T-cell (primary cell): ENCODE measurements at regions not wholly inside any gene's neighbourhood (a gene's known extent, or its start where the extent isn't known, plus 50 kb on each side); places are given as distances from the start of the nearest gene placed in this dataset.

Experiments
- ATAC-seq, 4 experiments: fragments of 200-7000 bp in 3 of 4; fragments of 150-1000 bp in 1 of 4; cut with Tn5 transposase; replicated peaks in 1 of 4; 1 replicate in 3 of 4; 2 replicates in 1 of 4; pipeline ENCODE4 v1.10.0; 2021; ENCODE audit warnings: moderate library complexity in 3 of 4, mild to moderate bottlenecking in 2 of 4, moderate number of reproducible peaks in 1 of 4
- CTCF ChIA-PET, 2 donors: fragments of 300-600 bp; sonication (Branson Sonifier 250); formaldehyde crosslinking; loops; one replicate each; lab custom pipeline; 2022; ENCODE audit warnings: antibody characterized with exemption in 2 of 2; lab: Charles Lee
- POLR2A ChIA-PET, 2 donors: fragments of 300-600 bp; sonication (Branson Sonifier 250); formaldehyde crosslinking; loops; one replicate each; lab custom pipeline; 2022; ENCODE audit warnings: antibody characterized with exemption in 2 of 2; lab: Charles Lee
- DNase-seq, 35 experiments: peaks; one replicate each; pipeline versions ENCODE4 v3.0.0 to v3.0.0-alpha.2; 2013 to 2023
- H3K27ac ChIP-seq: one replicate; pipeline ENCODE4 v1.5.1; 2013; ENCODE audit warnings: low read length
- H3K27me3 ChIP-seq, 2 experiments: replicated peaks in 1 of 2; 1 replicate in 1 of 2; 2 replicates in 1 of 2; pipeline versions ENCODE4 v1.6.1 to v1.7.0; 2013; ENCODE audit warnings: low read length in 1 of 2, mixed read lengths in 1 of 2; ENCODE audit not compliant: control insufficient read depth in 2 of 2, insufficient read depth in 2 of 2; ENCODE audit errors: extremely low read depth in 1 of 2
- H3K36me3 ChIP-seq, 2 donors: 1 replicate in 1 of 2; 2 replicates in 1 of 2; pipeline versions ENCODE4 v1.6.1 to v1.7.0; 2013; ENCODE audit warnings: low read length in 1 of 2; ENCODE audit not compliant: control insufficient read depth in 2 of 2, insufficient read depth in 1 of 2; ENCODE audit errors: extremely low read depth in 1 of 2
- H3K4me1 ChIP-seq, 2 experiments: 1 replicate in 1 of 2; 2 replicates in 1 of 2; pipeline versions ENCODE4 v1.6.1 to v1.7.0; 2013; ENCODE audit warnings: low read length in 2 of 2, mixed read lengths in 1 of 2; ENCODE audit not compliant: insufficient read depth in 2 of 2, control insufficient read depth in 1 of 2; ENCODE audit errors: extremely low read depth in 1 of 2
- H3K4me3 ChIP-seq, 2 donors: 1 replicate in 1 of 2; 2 replicates in 1 of 2; pipeline versions ENCODE4 v1.5.1 to v1.7.0; 2013; ENCODE audit warnings: mild to moderate bottlenecking in 2 of 2, low read length in 1 of 2, moderate library complexity in 1 of 2; ENCODE audit not compliant: control insufficient read depth in 1 of 2; ENCODE audit errors: extremely low read depth in 1 of 2
- H3K9me3 ChIP-seq: 2 replicates; pipeline ENCODE4 v1.7.0; 2013
- H3K27ac Mint-ChIP-seq, 2 donors: one replicate each; pipeline ENCODE4 v1.8.0; 2020 to 2021; ENCODE audit warnings: mild to moderate bottlenecking in 2 of 2, mixed read lengths in 2 of 2
- H3K27me3 Mint-ChIP-seq, 2 donors: one replicate each; pipeline ENCODE4 v1.8.0; 2021 to 2022; ENCODE audit warnings: mixed read lengths in 2 of 2
- H3K36me3 Mint-ChIP-seq: one replicate; pipeline ENCODE4 v1.8.0; 2021; ENCODE audit warnings: mixed read lengths
- H3K4me1 Mint-ChIP-seq, 3 donors: one replicate each; pipeline ENCODE4 v1.8.0; 2020 to 2022; ENCODE audit warnings: mixed read lengths in 3 of 3, mild to moderate bottlenecking in 1 of 3
- H3K4me3 Mint-ChIP-seq, 3 donors: one replicate each; pipeline ENCODE4 v1.8.0; 2020 to 2022; ENCODE audit warnings: mild to moderate bottlenecking in 3 of 3, mixed read lengths in 3 of 3, moderate library complexity in 3 of 3
- H3K9me3 Mint-ChIP-seq, 3 donors: one replicate each; pipeline ENCODE4 v1.8.0; 2020 to 2022; ENCODE audit warnings: mixed read lengths in 3 of 3
- WGBS: methylation state at CpG from one replicate; pipeline ENCODE4 v1.1.5; 2013; ENCODE audit warnings: missing lambda C conversion rate; ENCODE audit not compliant: insufficient coverage; 5-methylcytosine and 5-hydroxymethylcytosine counted together

DNA sequence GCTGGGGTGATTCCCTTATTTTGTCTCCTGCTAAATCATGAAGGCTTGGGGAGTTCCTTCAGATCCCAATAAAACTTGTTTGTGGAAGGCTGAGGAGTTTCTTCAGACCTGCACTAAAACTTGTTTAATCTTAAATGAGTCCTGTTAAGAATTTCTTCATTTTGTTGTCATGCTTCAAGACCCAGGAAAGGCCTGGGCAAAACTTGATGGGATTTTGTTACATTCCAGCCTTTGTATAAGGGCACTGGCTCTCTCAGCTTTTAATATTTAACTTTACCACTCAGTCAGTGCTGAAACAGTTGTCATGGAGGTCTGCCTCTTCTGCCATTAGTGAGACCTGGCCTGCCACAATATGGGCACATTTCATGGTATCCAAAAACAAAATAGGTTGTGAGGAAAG, 699.0 kb downstream of the ETS1 start:
- no peak for ATAC-seq

DNA sequence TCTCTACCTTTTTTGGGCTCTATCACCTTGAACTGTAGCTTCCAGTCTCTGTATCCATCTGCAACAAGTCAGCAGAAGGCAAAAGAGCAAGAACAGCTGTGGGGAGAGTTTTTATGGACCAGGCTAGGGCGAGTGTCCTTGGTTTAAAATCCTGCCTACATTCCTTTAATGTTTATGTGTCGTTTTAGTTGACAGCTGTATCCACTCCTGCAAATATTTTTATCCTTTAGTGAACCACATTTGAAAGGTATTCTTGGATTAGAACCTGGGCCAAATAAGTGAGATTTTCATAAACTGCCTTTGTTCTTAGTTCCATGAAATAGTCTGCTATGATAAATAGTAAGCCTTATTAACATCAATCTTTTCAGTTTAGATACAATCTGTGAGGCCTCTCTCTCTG, 712.2 kb downstream of the ETS1 start:
- CTCF ChIA-PET = no interaction called here
- Histone ChIP-seq H3K36me3 (no peaks in the 10 kb centered on the region), H3K4me1 (no peaks in the 10 kb centered on the region), H3K27ac (no peak overlapping the region), H3K27me3 (peaks cover 0 to 3% of the 10 kb centered on the region in 2 experiments), H3K4me3 (no peak overlapping the region), H3K9me3 (no peaks in the 10 kb centered on the region)
- no peaks in the 10 kb centered on the region for H3K4me1 Mint-ChIP-seq
- DNase-seq = no peak
- H3K4me3 Mint-ChIP-seq = no peak overlapping the region
- POLR2A ChIA-PET = no interaction called here
- no peak for ATAC-seq
- no CpG with 5 or more reads among the region's 2 CpGs for WGBS
- H3K27me3 Mint-ChIP-seq = peaks cover 11 to 28% of the 10 kb centered on the region in 2 donors
- no peaks in the 10 kb centered on the region for H3K36me3 Mint-ChIP-seq
- H3K27ac Mint-ChIP-seq = no peak overlapping the region
- no peaks in the 10 kb centered on the region for H3K9me3 Mint-ChIP-seq

More for the DNA sequence above, 699.0 kb downstream of the ETS1 start:
- Histone ChIP-seq H3K4me1 (no peaks in the 10 kb centered on the region), H3K27me3 (no peaks in the 10 kb centered on the region), H3K27ac (no peak overlapping the region), H3K9me3 (no peaks in the 10 kb centered on the region), H3K4me3 (no peak overlapping the region), H3K36me3 (no peaks in the 10 kb centered on the region)
- ChIA-PET POLR2A (no interaction called here), CTCF (no interaction called here)
- no peaks in the 10 kb centered on the region for H3K36me3 Mint-ChIP-seq
- H3K27me3 Mint-ChIP-seq = peaks cover 15 to 24% of the 10 kb centered on the region in 2 donors
- DNase-seq = no peak
- H3K9me3 Mint-ChIP-seq = peaks cover 7 to 20% (median 11%) of the 10 kb centered on the region in 3 donors
- no peak overlapping the region for H3K4me3 Mint-ChIP-seq
- no peaks in the 10 kb centered on the region for H3K4me1 Mint-ChIP-seq
- H3K27ac Mint-ChIP-seq = no peak overlapping the region

DNA sequence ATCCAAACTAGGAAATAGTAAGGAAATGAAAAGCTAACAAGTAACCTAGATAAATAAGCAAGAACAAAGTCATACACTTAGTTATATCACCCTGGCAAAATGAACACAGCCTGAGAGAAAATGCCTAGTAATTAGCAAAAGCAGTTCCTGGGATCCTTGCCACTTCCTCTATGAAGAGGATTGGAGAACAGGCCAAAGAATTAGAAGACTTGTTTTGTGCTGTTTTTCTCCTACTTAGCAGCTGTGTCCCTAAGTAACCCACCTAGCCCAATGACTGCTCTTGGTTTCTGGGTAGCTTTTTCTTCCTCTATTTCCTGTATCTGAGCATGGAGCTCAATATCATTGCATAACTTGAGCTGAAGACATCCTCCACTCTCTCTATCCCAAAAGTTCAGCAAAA, 713.9 kb downstream of the ETS1 start:
- H3K36me3 ChIP-seq = no peaks in the 10 kb centered on the region
- H3K27me3 ChIP-seq = peaks cover 0 to 2% of the 10 kb centered on the region in 2 experiments
- no peak for DNase-seq
- no peak for ATAC-seq
- Mint-ChIP-seq H3K27me3 (peaks cover 6 to 16% of the 10 kb centered on the region in 2 donors), H3K9me3 (no peaks in the 10 kb centered on the region), H3K4me1 (no peaks in the 10 kb centered on the region), H3K4me3 (no peak overlapping the region), H3K27ac (no peak overlapping the region), H3K36me3 (no peaks in the 10 kb centered on the region)
- no peaks in the 10 kb centered on the region for H3K4me1 ChIP-seq
- no peak overlapping the region for H3K27ac ChIP-seq
- H3K4me3 ChIP-seq = no peak overlapping the region
- H3K9me3 ChIP-seq = no peaks in the 10 kb centered on the region
- CTCF ChIA-PET = no interaction called here
- POLR2A ChIA-PET = no interaction called here

DNA sequence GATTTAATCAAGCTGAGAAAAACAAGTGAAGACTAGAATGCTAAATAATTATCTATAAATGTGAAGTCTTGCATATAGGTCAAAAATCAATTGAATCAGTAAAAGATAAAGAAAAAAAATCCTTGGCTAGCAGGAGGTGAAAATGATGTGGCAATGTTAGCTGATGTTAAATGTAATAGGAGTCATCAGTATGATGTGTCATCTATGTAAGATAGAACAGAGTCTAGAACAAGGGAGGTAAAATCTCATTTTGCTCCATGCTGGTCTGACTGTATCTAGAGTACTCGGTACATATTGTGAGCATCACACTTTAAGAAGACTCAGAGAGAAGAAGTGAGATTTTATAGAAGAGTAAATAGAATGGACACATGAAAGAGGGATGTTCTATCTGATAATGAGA, 721.2 kb downstream of the ETS1 start:
- Mint-ChIP-seq H3K4me3 (no peak overlapping the region), H3K9me3 (no peaks in the 10 kb centered on the region), H3K27ac (no peak overlapping the region), H3K4me1 (no peaks in the 10 kb centered on the region), H3K36me3 (no peaks in the 10 kb centered on the region), H3K27me3 (peaks cover 5 to 15% of the 10 kb centered on the region in 2 donors)
- no peak overlapping the region for H3K4me3 ChIP-seq
- H3K9me3 ChIP-seq = no peaks in the 10 kb centered on the region
- no peaks in the 10 kb centered on the region for H3K27me3 ChIP-seq
- ChIA-PET CTCF (no interaction called here), POLR2A (no interaction called here)
- DNase-seq = no peak
- no peak for ATAC-seq
- no peaks in the 10 kb centered on the region for H3K36me3 ChIP-seq
- WGBS = no CpG with 5 or more reads among the region's 1 CpG
- H3K4me1 ChIP-seq = no peaks in the 10 kb centered on the region
- H3K27ac ChIP-seq = no peak overlapping the region

DNA sequence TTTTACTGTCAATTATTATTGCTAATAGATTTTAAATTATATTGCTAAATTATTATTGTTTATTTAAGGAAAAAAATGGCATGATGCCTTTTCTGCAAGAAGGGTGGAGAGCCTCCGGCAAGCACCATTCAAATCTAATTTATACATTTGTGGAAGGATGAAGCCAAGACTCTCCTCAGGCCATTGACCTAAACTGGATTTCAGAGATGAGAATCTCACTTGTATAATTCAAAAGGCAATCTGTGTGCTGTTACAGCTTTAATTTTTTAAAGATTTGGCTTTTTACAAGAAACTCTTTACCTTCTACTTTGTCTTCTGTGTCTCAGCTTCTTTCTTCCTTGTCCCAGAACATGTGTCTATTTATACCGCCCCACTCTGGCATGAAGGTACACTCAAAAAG, 722.5 kb downstream of the ETS1 start:
- ChIA-PET CTCF (interaction anchor here in 1 of 2 donors (0.6 kb wide), 1 partner anchor 679 kb away, joined by 3 read pairs; no protein-coding TSS in a partner anchor), POLR2A (no interaction called here)
- no peaks in the 10 kb centered on the region for H3K9me3 ChIP-seq
- H3K4me3 ChIP-seq = no peak overlapping the region
- H3K27me3 ChIP-seq = no peaks in the 10 kb centered on the region
- H3K9me3 Mint-ChIP-seq = no peaks in the 10 kb centered on the region
- no peak overlapping the region for H3K27ac ChIP-seq
- H3K4me1 Mint-ChIP-seq = no peaks in the 10 kb centered on the region
- no peak overlapping the region for H3K27ac Mint-ChIP-seq
- H3K4me1 ChIP-seq = no peaks in the 10 kb centered on the region
- H3K27me3 Mint-ChIP-seq = peaks cover 5 to 15% of the 10 kb centered on the region in 2 donors
- H3K4me3 Mint-ChIP-seq = no peak overlapping the region
- ATAC-seq = no peak
- no peak for DNase-seq
- H3K36me3 Mint-ChIP-seq = no peaks in the 10 kb centered on the region
- no CpG with 5 or more reads among the region's 2 CpGs for WGBS
- H3K36me3 ChIP-seq = no peaks in the 10 kb centered on the region

DNA sequence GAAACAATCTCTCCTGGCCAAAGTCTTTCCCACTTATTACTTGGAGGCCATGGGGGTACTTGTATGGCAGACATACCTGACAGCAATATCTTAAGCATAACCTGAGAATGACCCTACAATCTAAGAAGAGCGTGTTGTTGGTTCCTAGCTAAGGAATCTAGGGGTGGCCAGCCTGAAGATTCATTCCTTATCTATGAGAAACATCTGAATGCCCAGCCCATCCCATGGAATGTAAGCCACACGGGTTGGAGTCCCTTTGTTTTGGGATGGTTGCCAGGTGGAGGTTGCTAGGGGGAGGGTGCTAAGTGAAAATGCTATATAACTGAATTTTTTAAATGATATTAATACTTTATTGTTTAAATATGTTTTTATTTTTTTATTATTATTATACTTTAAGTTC, 725.0 kb downstream of the ETS1 start:
- Mint-ChIP-seq H3K4me1 (no peaks in the 10 kb centered on the region), H3K27me3 (peaks cover 15 to 18% of the 10 kb centered on the region in 2 donors), H3K4me3 (no peak overlapping the region), H3K27ac (no peak overlapping the region), H3K9me3 (no peaks in the 10 kb centered on the region), H3K36me3 (no peaks in the 10 kb centered on the region)
- no peaks in the 10 kb centered on the region for H3K9me3 ChIP-seq
- no peak for DNase-seq
- ChIA-PET CTCF (no interaction called here), POLR2A (no interaction called here)
- H3K36me3 ChIP-seq = no peaks in the 10 kb centered on the region
- WGBS = no CpG with 5 or more reads among the region's 2 CpGs
- no peaks in the 10 kb centered on the region for H3K27me3 ChIP-seq
- no peak for ATAC-seq
- no peaks in the 10 kb centered on the region for H3K4me1 ChIP-seq
- no peak overlapping the region for H3K27ac ChIP-seq
- H3K4me3 ChIP-seq = no peak overlapping the region

DNA sequence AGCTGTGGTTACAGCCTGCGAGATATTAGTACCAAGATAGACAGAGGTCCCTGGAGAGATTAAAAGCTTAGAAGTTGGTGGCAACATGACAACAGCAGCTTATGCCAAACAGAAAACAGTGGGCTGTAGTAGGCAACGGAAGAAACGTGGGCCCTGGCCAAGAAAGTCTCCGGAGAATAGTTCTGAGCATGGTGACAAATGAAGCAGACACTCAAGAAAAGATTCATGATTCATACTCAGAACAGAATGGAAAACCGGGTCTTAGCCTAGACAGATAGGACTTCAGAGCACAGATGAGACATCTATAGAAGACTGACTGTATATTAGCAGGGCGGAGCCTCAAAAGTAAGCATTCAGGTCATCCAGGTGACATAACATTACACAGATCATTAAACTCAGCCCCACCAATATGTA, 727.4 kb downstream of the ETS1 start:
- H3K9me3 ChIP-seq = no peaks in the 10 kb centered on the region
- ATAC-seq (no peak), DNase-seq (no peak)
- no peaks in the 10 kb centered on the region for H3K36me3 ChIP-seq
- H3K27me3 ChIP-seq = peaks cover 0 to 4% of the 10 kb centered on the region in 2 experiments
- WGBS = 70% methylated on average over 4 of the region's 6 CpGs
- Mint-ChIP-seq H3K27ac (no peak overlapping the region), H3K9me3 (no peaks in the 10 kb centered on the region), H3K27me3 (peaks cover 19 to 26% of the 10 kb centered on the region in 2 donors), H3K4me3 (no peak overlapping the region), H3K4me1 (no peaks in the 10 kb centered on the region), H3K36me3 (no peaks in the 10 kb centered on the region)
- POLR2A ChIA-PET = no interaction called here
- H3K27ac ChIP-seq = no peak overlapping the region
- no peak overlapping the region for H3K4me3 ChIP-seq
- H3K4me1 ChIP-seq = no peaks in the 10 kb centered on the region
- CTCF ChIA-PET = no interaction called here
